ENCODE measurements at regions not wholly inside any gene's neighbourhood (a gene's known extent, or its start where the extent isn't known, plus 50 kb on each side); places are given as distances from the start of the nearest gene placed in this dataset.

DNA sequence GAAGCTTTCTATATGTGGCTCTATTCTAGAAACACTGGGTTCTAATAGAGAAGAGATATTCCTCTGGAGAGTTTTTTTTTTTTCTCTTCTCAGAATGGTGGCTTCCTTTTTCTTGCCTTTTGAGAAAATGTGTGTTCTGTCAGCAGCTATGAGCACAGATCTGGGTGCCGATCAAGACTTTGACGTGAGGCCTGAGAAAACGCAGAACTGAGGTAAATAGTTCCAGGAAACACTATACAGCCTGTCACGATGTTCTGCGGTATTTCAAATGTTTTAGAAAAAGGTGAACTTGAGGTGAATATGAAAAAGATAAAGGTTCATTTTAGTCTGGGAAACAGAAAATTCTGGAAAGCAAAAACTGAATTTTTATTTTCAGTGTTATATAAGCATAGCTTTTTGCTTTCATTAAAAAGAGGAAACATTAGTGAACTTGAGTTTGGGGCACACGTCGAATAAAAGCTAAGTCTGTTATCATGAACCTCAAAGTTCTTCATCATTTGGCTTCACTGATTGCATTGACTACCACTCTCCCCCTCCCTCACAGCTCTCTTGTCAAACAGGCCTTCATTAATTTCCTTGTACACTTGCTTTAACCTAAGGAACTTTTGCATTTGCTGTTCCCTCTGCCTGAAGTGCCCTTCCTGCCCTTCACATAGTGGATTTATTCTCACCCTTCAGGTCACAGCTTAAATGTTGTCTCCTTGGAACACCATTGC, 265.1 kb downstream of the NFKBIZ start:
- ATAC-seq, result no peak
- TF ChIP-seq ZC3H10 (CRISPR knock-in tag; IDR thresholded peaks at IDR 0.05) (no peak), SNAI2 (CRISPR knock-in tag; IDR thresholded peaks at IDR 0.05) (no peak), ZFP30 (CRISPR knock-in tag; IDR thresholded peaks at IDR 0.05) (no peak)
- TF ChIP-seq, protein P1, sequence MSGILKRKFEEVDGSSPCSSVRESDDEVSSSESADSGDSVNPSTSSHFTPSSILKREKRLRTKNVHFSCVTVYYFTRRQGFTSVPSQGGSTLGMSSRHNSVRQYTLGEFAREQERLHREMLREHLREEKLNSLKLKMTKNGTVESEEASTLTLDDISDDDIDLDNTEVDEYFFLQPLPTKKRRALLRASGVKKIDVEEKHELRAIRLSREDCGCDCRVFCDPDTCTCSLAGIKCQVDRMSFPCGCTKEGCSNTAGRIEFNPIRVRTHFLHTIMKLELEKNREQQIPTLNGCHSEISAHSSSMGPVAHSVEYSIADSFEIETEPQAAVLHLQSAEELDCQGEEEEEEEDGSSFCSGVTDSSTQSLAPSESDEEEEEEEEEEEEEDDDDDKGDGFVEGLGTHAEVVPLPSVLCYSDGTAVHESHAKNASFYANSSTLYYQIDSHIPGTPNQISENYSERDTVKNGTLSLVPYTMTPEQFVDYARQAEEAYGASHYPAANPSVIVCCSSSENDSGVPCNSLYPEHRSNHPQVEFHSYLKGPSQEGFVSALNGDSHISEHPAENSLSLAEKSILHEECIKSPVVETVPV (CRISPR knock-in tag; IDR thresholded peaks at IDR 0.05), result no peak
- TF ChIP-seq, protein P2, sequence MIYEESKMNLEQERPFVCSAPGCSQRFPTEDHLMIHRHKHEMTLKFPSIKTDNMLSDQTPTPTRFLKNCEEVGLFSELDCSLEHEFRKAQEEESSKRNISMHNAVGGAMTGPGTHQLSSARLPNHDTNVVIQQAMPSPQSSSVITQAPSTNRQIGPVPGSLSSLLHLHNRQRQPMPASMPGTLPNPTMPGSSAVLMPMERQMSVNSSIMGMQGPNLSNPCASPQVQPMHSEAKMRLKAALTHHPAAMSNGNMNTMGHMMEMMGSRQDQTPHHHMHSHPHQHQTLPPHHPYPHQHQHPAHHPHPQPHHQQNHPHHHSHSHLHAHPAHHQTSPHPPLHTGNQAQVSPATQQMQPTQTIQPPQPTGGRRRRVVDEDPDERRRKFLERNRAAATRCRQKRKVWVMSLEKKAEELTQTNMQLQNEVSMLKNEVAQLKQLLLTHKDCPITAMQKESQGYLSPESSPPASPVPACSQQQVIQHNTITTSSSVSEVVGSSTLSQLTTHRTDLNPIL (CRISPR knock-in tag; IDR thresholded peaks at IDR 0.05; ENCODE audit: low read depth), result no peak

DNA sequence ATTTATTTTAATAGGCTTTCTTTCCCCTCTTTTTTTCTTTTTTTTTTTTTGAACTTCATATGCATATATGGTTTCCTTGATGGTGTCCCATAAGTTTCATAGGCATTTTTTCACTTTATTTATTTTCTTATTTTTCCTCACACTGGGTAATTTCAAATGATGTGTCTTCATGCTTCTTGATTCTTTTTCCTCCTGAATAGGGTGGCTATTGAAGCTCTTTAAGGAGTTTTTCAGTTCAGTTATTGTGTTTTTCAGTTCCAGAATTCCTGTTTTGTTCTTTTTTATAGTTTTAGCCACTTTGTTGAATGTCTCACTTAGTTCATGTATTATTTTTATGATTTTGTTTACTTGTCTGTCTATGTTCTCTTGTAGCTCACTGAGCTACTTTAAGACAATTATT, 273.2 kb downstream of the NFKBIZ start:
- TF ChIP-seq ZNF565 (CRISPR knock-in tag; conservative IDR thresholded peaks at IDR 0.05; ENCODE audit: low read depth), result no peak
- TF ChIP-seq CSDC2 (CRISPR knock-in tag; IDR thresholded peaks at IDR 0.05), result no peak
- no peak for TF ChIP-seq ZFP30 (CRISPR knock-in tag; IDR thresholded peaks at IDR 0.05)
- TF ChIP-seq ISL1 (CRISPR knock-in tag; IDR thresholded peaks at IDR 0.05), result no peak
- no peak for TF ChIP-seq ZC3H10 (CRISPR knock-in tag; IDR thresholded peaks at IDR 0.05)
- no peak for TF ChIP-seq TOX (CRISPR knock-in tag; IDR thresholded peaks at IDR 0.05; ENCODE audit: borderline replicate concordance)
- no peak for TF ChIP-seq GLIS3 (CRISPR knock-in tag; IDR thresholded peaks at IDR 0.05)
- no peak for TF ChIP-seq BACH2 (CRISPR knock-in tag; IDR thresholded peaks at IDR 0.05; ENCODE audit: borderline replicate concordance)
- TF ChIP-seq ZFP3 (CRISPR knock-in tag; IDR thresholded peaks at IDR 0.05), result no peak
- TF ChIP-seq SNAI2 (CRISPR knock-in tag; IDR thresholded peaks at IDR 0.05), result no peak
- TF ChIP-seq PPARA (CRISPR knock-in tag; IDR thresholded peaks at IDR 0.05; ENCODE audit: borderline replicate concordance), result no peak
- TF ChIP-seq, protein P3, sequence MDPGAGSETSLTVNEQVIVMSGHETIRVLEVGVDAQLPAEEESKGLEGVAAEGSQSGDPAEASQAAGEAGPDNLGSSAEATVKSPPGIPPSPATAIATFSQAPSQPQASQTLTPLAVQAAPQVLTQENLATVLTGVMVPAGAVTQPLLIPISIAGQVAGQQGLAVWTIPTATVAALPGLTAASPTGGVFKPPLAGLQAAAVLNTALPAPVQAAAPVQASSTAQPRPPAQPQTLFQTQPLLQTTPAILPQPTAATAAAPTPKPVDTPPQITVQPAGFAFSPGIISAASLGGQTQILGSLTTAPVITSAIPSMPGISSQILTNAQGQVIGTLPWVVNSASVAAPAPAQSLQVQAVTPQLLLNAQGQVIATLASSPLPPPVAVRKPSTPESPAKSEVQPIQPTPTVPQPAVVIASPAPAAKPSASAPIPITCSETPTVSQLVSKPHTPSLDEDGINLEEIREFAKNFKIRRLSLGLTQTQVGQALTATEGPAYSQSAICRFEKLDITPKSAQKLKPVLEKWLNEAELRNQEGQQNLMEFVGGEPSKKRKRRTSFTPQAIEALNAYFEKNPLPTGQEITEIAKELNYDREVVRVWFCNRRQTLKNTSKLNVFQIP (CRISPR knock-in tag; IDR thresholded peaks at IDR 0.05; ENCODE audit: borderline replicate concordance, low read depth), result no peak
- TF ChIP-seq TCF4 (CRISPR knock-in tag; IDR thresholded peaks at IDR 0.05; ENCODE audit: borderline replicate concordance), result no peak
- TF ChIP-seq, protein P1 (CRISPR knock-in tag; IDR thresholded peaks at IDR 0.05), result no peak
- ATAC-seq, result no peak

DNA sequence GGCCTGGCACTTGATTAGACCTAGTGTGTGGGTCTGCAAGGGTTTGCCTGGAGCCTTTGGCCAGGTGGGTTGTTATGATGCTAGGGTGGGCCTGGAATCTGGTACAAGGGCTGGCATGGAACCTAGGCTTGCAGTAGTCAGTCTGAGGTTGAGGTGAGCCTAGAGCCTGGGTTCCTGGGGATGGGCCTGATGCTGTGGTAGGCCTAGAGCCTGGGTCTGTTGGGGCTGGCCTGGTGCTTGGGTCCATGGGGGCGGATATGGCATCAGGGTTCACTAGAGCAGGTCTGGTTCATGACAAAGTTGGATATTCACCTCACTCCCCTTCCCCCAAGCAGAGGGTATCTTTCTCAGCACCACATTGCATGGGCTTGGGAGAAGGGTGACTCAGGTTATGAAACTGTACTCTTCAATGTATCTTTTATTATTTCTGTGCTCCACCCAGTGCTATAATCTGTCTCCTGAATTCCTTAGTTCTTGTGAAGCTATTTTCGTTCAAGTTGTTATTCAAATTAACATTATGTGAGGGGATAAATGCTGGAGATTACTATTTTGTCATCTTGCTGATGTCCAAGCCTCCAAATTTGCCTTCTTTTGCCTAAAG, 274.4 kb downstream of the NFKBIZ start:
- TF ChIP-seq GLIS3 (CRISPR knock-in tag; IDR thresholded peaks at IDR 0.05) (no peak), ZNF565 (CRISPR knock-in tag; conservative IDR thresholded peaks at IDR 0.05; ENCODE audit: low read depth) (no peak), OSR1 (CRISPR knock-in tag; IDR thresholded peaks at IDR 0.05) (no peak), TCF4 (CRISPR knock-in tag; IDR thresholded peaks at IDR 0.05; ENCODE audit: borderline replicate concordance) (no peak), RARB (CRISPR knock-in tag; IDR thresholded peaks at IDR 0.05) (no peak), ESRRG (CRISPR knock-in tag; IDR thresholded peaks at IDR 0.05) (no peak), ZC3H10 (CRISPR knock-in tag; IDR thresholded peaks at IDR 0.05) (no peak)
- TF ChIP-seq, protein P4, sequence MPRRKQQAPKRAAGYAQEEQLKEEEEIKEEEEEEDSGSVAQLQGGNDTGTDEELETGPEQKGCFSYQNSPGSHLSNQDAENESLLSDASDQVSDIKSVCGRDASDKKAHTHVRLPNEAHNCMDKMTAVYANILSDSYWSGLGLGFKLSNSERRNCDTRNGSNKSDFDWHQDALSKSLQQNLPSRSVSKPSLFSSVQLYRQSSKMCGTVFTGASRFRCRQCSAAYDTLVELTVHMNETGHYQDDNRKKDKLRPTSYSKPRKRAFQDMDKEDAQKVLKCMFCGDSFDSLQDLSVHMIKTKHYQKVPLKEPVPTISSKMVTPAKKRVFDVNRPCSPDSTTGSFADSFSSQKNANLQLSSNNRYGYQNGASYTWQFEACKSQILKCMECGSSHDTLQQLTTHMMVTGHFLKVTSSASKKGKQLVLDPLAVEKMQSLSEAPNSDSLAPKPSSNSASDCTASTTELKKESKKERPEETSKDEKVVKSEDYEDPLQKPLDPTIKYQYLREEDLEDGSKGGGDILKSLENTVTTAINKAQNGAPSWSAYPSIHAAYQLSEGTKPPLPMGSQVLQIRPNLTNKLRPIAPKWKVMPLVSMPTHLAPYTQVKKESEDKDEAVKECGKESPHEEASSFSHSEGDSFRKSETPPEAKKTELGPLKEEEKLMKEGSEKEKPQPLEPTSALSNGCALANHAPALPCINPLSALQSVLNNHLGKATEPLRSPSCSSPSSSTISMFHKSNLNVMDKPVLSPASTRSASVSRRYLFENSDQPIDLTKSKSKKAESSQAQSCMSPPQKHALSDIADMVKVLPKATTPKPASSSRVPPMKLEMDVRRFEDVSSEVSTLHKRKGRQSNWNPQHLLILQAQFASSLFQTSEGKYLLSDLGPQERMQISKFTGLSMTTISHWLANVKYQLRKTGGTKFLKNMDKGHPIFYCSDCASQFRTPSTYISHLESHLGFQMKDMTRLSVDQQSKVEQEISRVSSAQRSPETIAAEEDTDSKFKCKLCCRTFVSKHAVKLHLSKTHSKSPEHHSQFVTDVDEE (CRISPR knock-in tag; IDR thresholded peaks at IDR 0.05), result no peak
- TF ChIP-seq, protein P3 (CRISPR knock-in tag; IDR thresholded peaks at IDR 0.05; ENCODE audit: borderline replicate concordance, low read depth), result no peak
- TF ChIP-seq, protein P1 (CRISPR knock-in tag; IDR thresholded peaks at IDR 0.05), result no peak
- no peak for ATAC-seq
